Upper lobe of left lung (tissue), 6 donors: ENCODE measurements at regions not wholly inside any gene's neighbourhood (a gene's known extent, or its start where the extent isn't known, plus 50 kb on each side); places are given as distances from the start of the nearest gene placed in this dataset.

Experiments used
- ATAC-seq, 2 donors: fragments of 200-7000 bp; cut with Tn5 transposase; one replicate each; pipeline ENCODE4 v1.9.1; 2022; ENCODE audit warnings: mild to moderate bottlenecking in 2 of 2, moderate library complexity in 2 of 2; ENCODE audit not compliant: low FRiP score in 2 of 2
- DNase-seq, 2 donors: peaks; one replicate each; pipeline ENCODE4 v3.0.0-alpha.2; 2019 to 2020
- H3K27ac ChIP-seq, 4 donors: fragments of 200-600 bp; sonication (generic); one replicate each; pipeline ENCODE4 v1.5.1; 2016 to 2019
- H3K27me3 ChIP-seq, 4 donors: fragments of 200-600 bp; sonication (generic); one replicate each; pipeline ENCODE4 v1.5.1; 2017 to 2019
- H3K36me3 ChIP-seq, 4 donors: fragments of 200-600 bp; sonication (generic); one replicate each; pipeline ENCODE4 v1.5.1; 2016 to 2019
- H3K4me1 ChIP-seq, 4 donors: fragments of 200-600 bp; sonication (generic); one replicate each; pipeline ENCODE4 v1.5.1; 2018 to 2019
- H3K4me3 ChIP-seq, 4 donors: fragments of 200-600 bp; sonication (generic); one replicate each; pipeline ENCODE4 v1.5.1; 2017 to 2019; ENCODE audit warnings: mild to moderate bottlenecking in 2 of 4, moderate library complexity in 1 of 4
- H3K9me3 ChIP-seq, 4 donors: fragments of 200-600 bp; sonication (generic); one replicate each; pipeline ENCODE4 v1.5.1; 2018 to 2019
- CTCF ChIP-seq, 6 experiments: fragments of 450-650 bp in 4 of 6; fragments of 200-600 bp in 2 of 6; sonication (generic) in 2 of 6; IDR thresholded peaks; one replicate each; pipeline ENCODE4 v1.5.1; 2016 to 2019; ENCODE audit warnings: antibody characterized with exemption in 6 of 6
- EP300 ChIP-seq, 4 donors: sonication (generic); formaldehyde crosslinking; IDR thresholded peaks; one replicate each; pipeline ENCODE4 v1.5.1; 2017; ENCODE audit warnings: antibody characterized with exemption in 4 of 4, control low read depth in 2 of 4
- POLR2A ChIP-seq, 4 donors: fragments of 450-650 bp; IDR thresholded peaks; one replicate each; pipeline ENCODE4 v1.5.1; 2016 to 2017; ENCODE audit warnings: antibody characterized with exemption in 4 of 4, mild to moderate bottlenecking in 2 of 4
- POLR2AphosphoS5 ChIP-seq, 2 donors: sonication (generic); formaldehyde crosslinking; IDR thresholded peaks; one replicate each; pipeline ENCODE4 v1.5.1; 2017; ENCODE audit warnings: antibody characterized with exemption in 2 of 2
- WGBS, 2 donors: methylation state at CpG; one replicate each; pipeline ENCODE4 v1.1.5; 2017 to 2018; 5-methylcytosine and 5-hydroxymethylcytosine counted together
- donor health status: DM: no; HTN: no; CAD: no; lungs with moderate emphysema.
- donor health status: DM: no; HTN: yes; CAD: no; lungs with severe emphysema.

GRCh38 chr12:33277376-33277775 is 162.2 kb downstream of the SYT10 start:
- Histone ChIP-seq H3K27me3 (no peaks in the 10 kb centered on the region), H3K36me3 (no peaks in the 10 kb centered on the region), H3K27ac (no peak overlapping the region), H3K4me3 (no peak overlapping the region), H3K9me3 (peaks cover 0 to 12% (median 4%) of the 10 kb centered on the region in 4 donors), H3K4me1 (no peaks in the 10 kb centered on the region)
- DNase-seq (no peak), ATAC-seq (no peak)
- no peak for TF ChIP-seq POLR2A (IDR thresholded peaks at IDR 0.05)
- TF ChIP-seq POLR2AphosphoS5 (IDR thresholded peaks at IDR 0.05) = no peak
- TF ChIP-seq EP300 (IDR thresholded peaks at IDR 0.05) = no peak
- TF ChIP-seq CTCF (IDR thresholded peaks at IDR 0.05) = no peak
- WGBS, 2 donors = 81 to 86% methylated on average over 1 of the region's 1 CpG

DNA sequence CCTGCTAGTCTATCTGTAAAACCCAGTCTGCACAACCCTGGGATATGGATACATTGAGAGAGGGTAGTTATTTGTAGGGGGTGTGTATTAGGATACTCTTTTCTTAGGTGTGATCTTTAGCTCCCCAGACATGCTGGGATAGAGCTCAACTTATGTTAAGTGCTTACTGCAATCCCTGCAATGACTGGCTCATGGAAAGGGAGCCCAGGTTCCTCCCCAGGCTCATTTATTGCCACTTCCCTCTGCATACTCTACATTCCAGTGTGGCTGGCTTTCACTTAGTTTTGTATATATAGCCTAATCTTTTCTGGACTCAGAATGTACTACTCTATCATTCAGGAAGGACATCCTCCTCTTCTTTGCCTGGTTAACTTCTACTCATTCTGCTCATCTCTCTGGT is 172.0 kb downstream of the SYT10 start:
- no peaks in the 10 kb centered on the region for H3K4me1 ChIP-seq
- DNase-seq = no peak
- no peak overlapping the region for H3K27ac ChIP-seq
- no peak for TF ChIP-seq POLR2AphosphoS5 (IDR thresholded peaks at IDR 0.05)
- no peak for TF ChIP-seq POLR2A (IDR thresholded peaks at IDR 0.05)
- no peak for TF ChIP-seq EP300 (IDR thresholded peaks at IDR 0.05)
- no peak for TF ChIP-seq CTCF (IDR thresholded peaks at IDR 0.05)
- no peaks in the 10 kb centered on the region for H3K9me3 ChIP-seq
- H3K27me3 ChIP-seq = no peaks in the 10 kb centered on the region
- ATAC-seq = no peak
- no peaks in the 10 kb centered on the region for H3K36me3 ChIP-seq
- H3K4me3 ChIP-seq = no peak overlapping the region

DNA sequence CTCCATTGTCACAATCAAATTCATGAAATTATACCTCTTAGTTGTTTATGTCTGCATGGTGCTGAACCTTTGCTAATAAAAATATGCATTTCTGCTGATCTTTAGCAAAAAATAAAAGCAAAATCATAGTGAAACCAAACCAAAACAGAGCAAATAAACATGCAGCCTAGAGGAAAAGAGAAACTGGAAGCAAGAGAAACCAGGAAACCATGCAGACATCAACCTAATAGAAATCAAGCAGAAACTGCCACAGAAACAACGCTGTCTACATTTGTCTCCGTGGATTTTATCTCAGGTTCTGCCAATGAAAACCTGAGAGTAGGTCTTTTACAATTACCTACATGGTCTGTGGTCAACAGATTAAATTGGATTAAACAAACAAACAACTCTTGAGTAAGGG is 173.7 kb downstream of the SYT10 start:
- 56 to 66% methylated on average over 2 of the region's 2 CpGs for WGBS, 2 donors
- TF ChIP-seq POLR2AphosphoS5 (IDR thresholded peaks at IDR 0.05) (no peak), POLR2A (IDR thresholded peaks at IDR 0.05) (no peak), EP300 (IDR thresholded peaks at IDR 0.05) (no peak), CTCF (IDR thresholded peaks at IDR 0.05) (no peak)
- H3K27me3 ChIP-seq = no peaks in the 10 kb centered on the region
- no peak for ATAC-seq
- H3K9me3 ChIP-seq = no peaks in the 10 kb centered on the region
- no peak for DNase-seq
- no peaks in the 10 kb centered on the region for H3K4me1 ChIP-seq
- no peaks in the 10 kb centered on the region for H3K36me3 ChIP-seq
- no peak overlapping the region for H3K4me3 ChIP-seq
- no peak overlapping the region for H3K27ac ChIP-seq

GRCh38 chr12:33265033-33265731 is 174.4 kb downstream of the SYT10 start:
- H3K9me3 ChIP-seq = no peaks in the 10 kb centered on the region
- no peaks in the 10 kb centered on the region for H3K36me3 ChIP-seq
- DNase-seq = no peak
- no peaks in the 10 kb centered on the region for H3K27me3 ChIP-seq
- no peak overlapping the region for H3K27ac ChIP-seq
- WGBS, 2 donors = 70% methylated on average over 1 of the region's 1 CpG
- no peak for TF ChIP-seq POLR2A (IDR thresholded peaks at IDR 0.05)
- no peak for TF ChIP-seq POLR2AphosphoS5 (IDR thresholded peaks at IDR 0.05)
- TF ChIP-seq CTCF (IDR thresholded peaks at IDR 0.05) = no peak
- TF ChIP-seq EP300 (IDR thresholded peaks at IDR 0.05) = no peak
- no peak for ATAC-seq
- H3K4me1 ChIP-seq = no peaks in the 10 kb centered on the region
- H3K4me3 ChIP-seq = no peak overlapping the region

DNA sequence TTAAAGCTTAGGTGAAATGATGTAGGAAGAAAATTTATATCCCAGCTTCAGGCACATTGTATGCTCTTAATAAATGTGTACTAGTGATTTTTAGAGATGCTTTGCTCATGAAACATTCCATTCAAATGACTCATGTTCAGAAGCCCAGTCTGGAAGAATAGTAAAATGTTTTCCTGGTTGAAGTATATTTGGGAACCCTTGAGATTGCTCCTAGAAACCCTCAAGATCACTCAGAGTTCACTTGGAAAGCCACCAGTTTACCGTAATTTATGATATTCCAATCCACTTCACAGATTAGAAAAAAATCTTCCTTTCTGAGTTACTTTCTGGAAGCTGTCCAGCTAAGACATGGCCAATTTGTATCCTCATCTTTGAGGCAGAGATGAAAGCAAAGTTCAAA is 186.4 kb downstream of the SYT10 start:
- Histone ChIP-seq H3K4me1 (peaks cover 0 to 7% (median 0%) of the 10 kb centered on the region in 4 donors), H3K9me3 (no peaks in the 10 kb centered on the region), H3K27ac (no peak overlapping the region), H3K4me3 (no peak overlapping the region), H3K36me3 (no peaks in the 10 kb centered on the region), H3K27me3 (no peaks in the 10 kb centered on the region)
- ATAC-seq (peak in 1 of 2 donors; percentile 38), DNase-seq (no peak)
- 55 to 59% methylated on average over 1 of the region's 1 CpG for WGBS, 2 donors
- peak in 2 of 4 donors; percentile 12 to 57 for TF ChIP-seq EP300 (IDR thresholded peaks at IDR 0.05)
- no peak for TF ChIP-seq CTCF (IDR thresholded peaks at IDR 0.05)
- no peak for TF ChIP-seq POLR2AphosphoS5 (IDR thresholded peaks at IDR 0.05)
- TF ChIP-seq POLR2A (IDR thresholded peaks at IDR 0.05) = no peak
